Panc1 (cell line): ENCODE measurements at regions not wholly inside any gene's neighbourhood (a gene's known extent, or its start where the extent isn't known, plus 50 kb on each side); places are given as distances from the start of the nearest gene placed in this dataset.
A peak's percentile ranks its signal among the peaks of the same experiment; 100 is the strongest.

Source experiments
- ATAC-seq: fragments of 200-7000 bp; cut with Tn5 transposase; 2 replicates; pipeline ENCODE4 v1.9.1; 2020; ENCODE audit warnings: mild to moderate bottlenecking, moderate library complexity
- BruUV-seq: library from RNA; stranded (reverse); fragments of 400-500 nt; replicated peaks from 2 replicates; lab custom pipeline; 2021; lab: Mats Ljungman, UMichigan
- CTCF ChIA-PET: fragments of 300-600 bp; sonication (Branson Sonifier 250); formaldehyde crosslinking; loops from one replicate; lab custom pipeline; 2022; ENCODE audit warnings: antibody characterized with exemption; lab: Charles Lee
- POLR2A ChIA-PET: fragments of 300-600 bp; sonication (Branson Sonifier 250); formaldehyde crosslinking; loops from one replicate; lab custom pipeline; 2022; ENCODE audit warnings: antibody characterized with exemption; lab: Charles Lee
- DNase-seq: peaks from one replicate; pipeline ENCODE4 v3.0.0-alpha.2; 2010; ENCODE audit warnings: low read depth, low spot score
- H3K27ac ChIP-seq: 2 replicates; pipeline ENCODE4 v1.5.1; 2011; ENCODE audit warnings: mild to moderate bottlenecking, low read length, inconsistent platforms
- H3K27me3 ChIP-seq: fragments of 200-500 bp; sonication (Bioruptor generic); 2 replicates; pipeline ENCODE4 v1.6.0; 2014; ENCODE audit warnings: low read length, inconsistent platforms; ENCODE audit not compliant: control insufficient read depth, insufficient read depth
- H3K36me3 ChIP-seq: fragments of 200-500 bp; sonication (Bioruptor generic); 2 replicates; pipeline ENCODE4 v1.5.1; 2014; ENCODE audit warnings: inconsistent platforms, mild to moderate bottlenecking, low read length, moderate library complexity; ENCODE audit not compliant: control insufficient read depth, insufficient read depth
- H3K4me1 ChIP-seq: 2 replicates; pipeline ENCODE4 v1.5.1; 2011; ENCODE audit warnings: inconsistent platforms, mild to moderate bottlenecking, low read length, moderate library complexity; ENCODE audit not compliant: control insufficient read depth, insufficient read depth
- H3K4me3 ChIP-seq, 2 experiments: 2 replicates each; pipeline ENCODE4 v1.5.1; 2011 to 2012; ENCODE audit warnings: low read depth in 2 of 2, low read length in 2 of 2, mild to moderate bottlenecking in 2 of 2, inconsistent platforms in 1 of 2, moderate library complexity in 1 of 2
- H3K9me3 ChIP-seq: fragments of 200-500 bp; sonication (Bioruptor generic); 2 replicates; pipeline ENCODE4 v1.5.1; 2014; ENCODE audit warnings: low read depth, mild to moderate bottlenecking, inconsistent platforms, low read length, moderate library complexity; ENCODE audit not compliant: control insufficient read depth, insufficient read depth
- CTCF ChIP-seq: fragments of 450-650 bp; IDR thresholded peaks from 2 replicates; pipeline ENCODE4 v1.5.1; 2017; ENCODE audit warnings: mild to moderate bottlenecking
- POLR2AphosphoS5 ChIP-seq: IDR thresholded peaks from 2 replicates; pipeline ENCODE4 v1.6.1; 2012; ENCODE audit warnings: mild to moderate bottlenecking, low read depth, low read length, moderate library complexity
- REST ChIP-seq, 2 experiments: IDR thresholded peaks; 2 replicates each; pipeline ENCODE4 v1.6.1; 2011 to 2012; ENCODE audit warnings: low read depth in 2 of 2, control low read depth in 1 of 2, low read length in 1 of 2, mild to moderate bottlenecking in 1 of 2, moderate library complexity in 1 of 2; ENCODE audit not compliant: insufficient read depth in 1 of 2
- SIN3A ChIP-seq: IDR thresholded peaks from 2 replicates; pipeline ENCODE4 v1.6.1; 2012; ENCODE audit warnings: low read depth, mild to moderate bottlenecking, low read length, moderate library complexity, borderline replicate concordance; ENCODE audit not compliant: insufficient read depth
- TCF7L2 ChIP-seq: IDR thresholded peaks from 2 replicates; pipeline ENCODE4 v1.6.1; 2011; ENCODE audit warnings: mild to moderate bottlenecking, low read depth, low read length, inconsistent platforms
- in situ Hi-C: cut with HindIII; loops from 2 replicates; pipeline ENCODE4 v1.10.0; 2016; ENCODE audit warnings: low sequenced_read_pairs, low pct_unique_long_range_greater_than_20kb
- intact Hi-C: fragments of 100-400 bp; cut with micrococcal nuclease; formaldehyde crosslinking; loops from one replicate; pipeline ENCODE4 v1.10.0; 2022; ENCODE audit not compliant: unreplicated experiment

- ChIA-PET CTCF (no interaction called here), POLR2A (no interaction called here)
- in situ Hi-C loops (no loop called here), intact Hi-C loops (no loop called here)
- H3K27me3 ChIP-seq = no peaks in the 10 kb centered on the region
- peak overlapping the region; percentile 29; the same call in 1 of the 2 replicates for H3K27ac ChIP-seq
- H3K4me1 ChIP-seq = peaks cover 9% of the 10 kb centered on the region
- no peak for TF ChIP-seq REST (IDR thresholded peaks at IDR 0.05; ENCODE audit: insufficient read depth in 1 of 2, low read depth in 2 of 2, low read length in 1 of 2)
- no peak for TF ChIP-seq TCF7L2
- no peak for TF ChIP-seq CTCF
- TF ChIP-seq POLR2AphosphoS5 = no peak
- TF ChIP-seq SIN3A = no peak
- H3K9me3 ChIP-seq = no peaks in the 10 kb centered on the region
- H3K36me3 ChIP-seq = no peaks in the 10 kb centered on the region
- no TSS peak for BruUV-seq
- DNase-seq = no peak
- H3K4me3 ChIP-seq = no peak overlapping the region
- no peak for ATAC-seq
Observed at GRCh38 chr20:4074877-4075455, 59.6 kb upstream of the RNF24 start.

- POLR2A ChIA-PET = no interaction called here
- no TSS peak for BruUV-seq
- no peak for ATAC-seq
Observed at GRCh38 chr20:4073852-4074741, 58.7 kb upstream of the RNF24 start.

More at GRCh38 chr20:4073852-4074741, 58.7 kb upstream of the RNF24 start:
- intact Hi-C loops (loop anchor here (2.0 kb wide), 1 partner anchor 59 kb away; the partner anchor contains the start of gene RNF24), in situ Hi-C loops (no loop called here)
- Histone ChIP-seq H3K36me3 (no peaks in the 10 kb centered on the region), H3K9me3 (no peaks in the 10 kb centered on the region), H3K27me3 (no peaks in the 10 kb centered on the region), H3K27ac (no peak overlapping the region), H3K4me1 (peaks cover 9% of the 10 kb centered on the region), H3K4me3 (no peak overlapping the region)
- no peak for DNase-seq
- TF ChIP-seq REST (IDR thresholded peaks at IDR 0.05; ENCODE audit: insufficient read depth in 1 of 2, low read depth in 2 of 2, low read length in 1 of 2) (no peak), TCF7L2 (no peak), CTCF (no peak), POLR2AphosphoS5 (no peak), SIN3A (no peak)
- CTCF ChIA-PET = no interaction called here
